ENCODE measurements at regions not wholly inside any gene's neighbourhood (a gene's known extent, or its start where the extent isn't known, plus 50 kb on each side); places are given as distances from the start of the nearest gene placed in this dataset.

GRCh38 chr1:64387389-64388285 is 82.3 kb upstream of the CACHD1 start:
- TF ChIP-seq ZNF423 (tag by site-specific recombination; IDR thresholded peaks at IDR 0.05), result no peak
- TF ChIP-seq ZNF776 (tag by site-specific recombination; IDR thresholded peaks at IDR 0.05; ENCODE audit: borderline replicate concordance), result no peak
- no peak for TF ChIP-seq ZNF529 (tag by site-specific recombination; IDR thresholded peaks at IDR 0.05; ENCODE audit: insufficient replicate concordance)
- TF ChIP-seq ZNF23 (tag by site-specific recombination; IDR thresholded peaks at IDR 0.05; ENCODE audit: borderline replicate concordance), result no peak
- no peak for TF ChIP-seq CTCF (tag by site-specific recombination; IDR thresholded peaks at IDR 0.05)

All from HEK293 (cell line).